ENCODE measurements at regions not wholly inside any gene's neighbourhood (a gene's known extent, or its start where the extent isn't known, plus 50 kb on each side); places are given as distances from the start of the nearest gene placed in this dataset.

GRCh38 chr1:83022206-83022605 is 976.7 kb downstream of the TTLL7 start:
- BruUV-seq (replicated peaks), result no TSS peak
- H3K4me3 ChIP-seq (ENCODE audit: insufficient read depth, low read depth, low read length), result no peak overlapping the region
- no peak overlapping the region for H4K91ac ChIP-seq (ENCODE audit: insufficient read depth, low read depth, low read length)
- H3K18ac ChIP-seq (ENCODE audit: low read depth, low read length), result no peak overlapping the region
- no peaks in the 10 kb centered on the region for H3K9me1 ChIP-seq (ENCODE audit: insufficient read depth, low read length)
- no peak overlapping the region for H2BK120ac ChIP-seq (ENCODE audit: low read depth, low read length)
- no peaks in the 10 kb centered on the region; the same call in 1 of the 2 replicates for H3K9me3 ChIP-seq (ENCODE audit: control insufficient read depth, insufficient read depth, low read length)
- no peak overlapping the region for H3K9ac ChIP-seq (ENCODE audit: low read depth, low read length)
- no peak overlapping the region for H3K27ac ChIP-seq (ENCODE audit: insufficient read depth, low read length)
- H3K4ac ChIP-seq (ENCODE audit: low read depth, low read length), result no peak overlapping the region
- H3K4me2 ChIP-seq (ENCODE audit: low read depth, low read length), result no peak overlapping the region
- no peaks in the 10 kb centered on the region for H3K79me1 ChIP-seq (ENCODE audit: low read depth in 1 of 2, low read length in 2 of 2)
- intact Hi-C loops (cut with micrococcal nuclease) (no loop called here), in situ Hi-C loops (cut with MboI; ENCODE audit: low sequenced_read_pairs) (no loop called here), dilution Hi-C loops (cut with HindIII; ENCODE audit: low sequenced_read_pairs, unreplicated experiment) (no loop called here)
- ChIA-PET CTCF (interaction anchor here (0.7 kb wide), 1 partner anchor 1037 kb away, joined by 5 read pairs; no protein-coding TSS in a partner anchor), POLR2A (ENCODE audit: unreplicated experiment) (no interaction called here)
- no peak overlapping the region for H4K8ac ChIP-seq (ENCODE audit: low read depth in 2 of 2, low read length in 2 of 2)
- H3K4me1 ChIP-seq (ENCODE audit: control insufficient read depth, insufficient read depth, low read length), result no peaks in the 10 kb centered on the region
- no peak overlapping the region for H2BK15ac ChIP-seq (ENCODE audit: low read depth, low read length)
- H2BK20ac ChIP-seq (ENCODE audit: low read depth, low read length), result no peak overlapping the region
- DNase-seq (no peak), ATAC-seq (ENCODE audit: low read depth) (no peak)
- no peaks in the 10 kb centered on the region for H4K20me1 ChIP-seq (ENCODE audit: insufficient read depth, low read length)
- H2AFZ ChIP-seq (replicated peaks; ENCODE audit: low read length, poor library complexity), result no peak overlapping the region
- H2AK9ac ChIP-seq (replicated peaks; ENCODE audit: low read depth, low read length, poor library complexity), result no peak overlapping the region
- H2BK5ac ChIP-seq (ENCODE audit: low read depth, low read length, poor library complexity, severe bottlenecking), result no peak overlapping the region
- H3K27me3 ChIP-seq (ENCODE audit: control insufficient read depth, insufficient read depth, low read length), result no peaks in the 10 kb centered on the region
- no peak overlapping the region for H4K5ac ChIP-seq (ENCODE audit: low read depth, low read length)
- no peak overlapping the region for H3K56ac ChIP-seq (ENCODE audit: extremely low read depth, insufficient read depth, low read length)
- H2AK5ac ChIP-seq (ENCODE audit: low read depth, low read length), result no peak overlapping the region
- TF ChIP-seq POLR2A (IDR thresholded peaks at IDR 0.05; ENCODE audit: low read depth, low read length) (no peak), BHLHE40 (IDR thresholded peaks at IDR 0.05; ENCODE audit: low read depth, low read length) (no peak), RCOR1 (IDR thresholded peaks at IDR 0.05; ENCODE audit: insufficient replicate concordance, low read length) (no peak), SMC3 (IDR thresholded peaks at IDR 0.05; ENCODE audit: low read depth, low read length) (no peak), RAD21 (IDR thresholded peaks at IDR 0.05; ENCODE audit: low read length) (no peak), MAFK (IDR thresholded peaks at IDR 0.05; ENCODE audit: low read depth, low read length) (no peak), RFX5 (IDR thresholded peaks at IDR 0.05; ENCODE audit: low read depth, low read length) (no peak), CEBPB (IDR thresholded peaks at IDR 0.05; ENCODE audit: low read depth, low read length) (no peak), CTCF (conservative IDR thresholded peaks at IDR 0.05; ENCODE audit: low read depth, low read length) (no peak), ELK1 (IDR thresholded peaks at IDR 0.05; ENCODE audit: borderline replicate concordance, low read depth, low read length) (no peak), NFE2L2 (IDR thresholded peaks at IDR 0.05; ENCODE audit: low read depth, low read length) (no peak), MXI1 (IDR thresholded peaks at IDR 0.05; ENCODE audit: borderline replicate concordance, low read depth, low read length) (no peak), MAZ (IDR thresholded peaks at IDR 0.05; ENCODE audit: borderline replicate concordance, low read depth, low read length) (no peak), USF2 (IDR thresholded peaks at IDR 0.05; ENCODE audit: low read depth, low read length) (no peak)
- WGBS, 2 experiments (ENCODE audit: extremely low coverage in 2 of 2, insufficient read length in 1 of 2), result no CpG with 5 or more reads among the region's 1 CpG
- H3K36me3 ChIP-seq (ENCODE audit: control insufficient read depth, insufficient read depth, low read length), result no peaks in the 10 kb centered on the region
- H3K14ac ChIP-seq (replicated peaks; ENCODE audit: low read depth, low read length), result no peak overlapping the region
- no peak overlapping the region for H3K23ac ChIP-seq (ENCODE audit: low read depth, low read length)
